HG03159 (cell line): ENCODE measurements at regions not wholly inside any gene's neighbourhood (a gene's known extent, or its start where the extent isn't known, plus 50 kb on each side); places are given as distances from the start of the nearest gene placed in this dataset.

Source experiments
- ATAC-seq: cut with Tn5 transposase; IDR thresholded peaks from one replicate; pipeline ENCODE4 v1.9.1; 2021; ENCODE audit warnings: mild to moderate bottlenecking, moderate library complexity; ENCODE audit not compliant: unreplicated experiment

GRCh38 chr2:177131858-177132257, 80.7 kb upstream of the HNRNPA3 start:
- no peak for ATAC-seq

GRCh38 chr2:177138823-177139222, 73.8 kb upstream of the HNRNPA3 start:
- ATAC-seq, result no peak

GRCh38 chr2:177141866-177142265, 70.7 kb upstream of the HNRNPA3 start:
- no peak for ATAC-seq

GRCh38 chr2:177143444-177143843, 69.2 kb upstream of the HNRNPA3 start:
- no peak for ATAC-seq

- peak; percentile 50 for ATAC-seq
These were observed 65.4 kb upstream of the HNRNPA3 start for GRCh38 chr2:177147093-177147694.

GRCh38 chr2:177147834-177148445, 64.7 kb upstream of the HNRNPA3 start:
- ATAC-seq, result no peak

GRCh38 chr2:177148477-177149154, 64.0 kb upstream of the HNRNPA3 start:
- peak; percentile 81 for ATAC-seq

GRCh38 chr2:177149155-177149503, 63.5 kb upstream of the HNRNPA3 start:
- no peak for ATAC-seq

GRCh38 chr2:177153805-177154204, 58.8 kb upstream of the HNRNPA3 start:
- ATAC-seq, result no peak

- no peak for ATAC-seq
These were observed 57.8 kb upstream of the HNRNPA3 start for GRCh38 chr2:177154809-177155208.

- ATAC-seq, result no peak
These were observed 57.0 kb upstream of the HNRNPA3 start for GRCh38 chr2:177155631-177156030.

GRCh38 chr2:177161741-177162460, 50.7 kb upstream of the HNRNPA3 start:
- ATAC-seq, result peak; percentile 33
